ENCODE measurements at regions not wholly inside any gene's neighbourhood (a gene's known extent, or its start where the extent isn't known, plus 50 kb on each side); places are given as distances from the start of the nearest gene placed in this dataset.

- TF ChIP-seq POLR2A (IDR thresholded peaks at IDR 0.05; ENCODE audit: low read depth, low read length) (no peak), RFX5 (IDR thresholded peaks at IDR 0.05; ENCODE audit: low read depth, low read length) (no peak), MAFK (IDR thresholded peaks at IDR 0.05; ENCODE audit: low read depth, low read length) (no peak), CTCF (conservative IDR thresholded peaks at IDR 0.05; ENCODE audit: low read depth, low read length) (no peak), USF2 (IDR thresholded peaks at IDR 0.05; ENCODE audit: low read depth, low read length) (no peak), CEBPB (IDR thresholded peaks at IDR 0.05; ENCODE audit: low read depth, low read length) (no peak), RAD21 (IDR thresholded peaks at IDR 0.05; ENCODE audit: low read length) (no peak), ELK1 (IDR thresholded peaks at IDR 0.05; ENCODE audit: borderline replicate concordance, low read depth, low read length) (no peak), SMC3 (IDR thresholded peaks at IDR 0.05; ENCODE audit: low read depth, low read length) (no peak)
Observed at GRCh38 chr14:97143011-97143410, 345.8 kb downstream of the VRK1 start.

Measured in IMR-90 (cell line).